Thymus (tissue), 11 donors: ENCODE measurements at regions not wholly inside any gene's neighbourhood (a gene's known extent, or its start where the extent isn't known, plus 50 kb on each side); places are given as distances from the start of the nearest gene placed in this dataset.

Source experiments
- DNase-seq, 9 donors: peaks; one replicate each; pipeline ENCODE4 v3.0.0-alpha.2; 2013; ENCODE audit warnings: low spot score in 9 of 9, low read depth in 6 of 9, missing footprints in 1 of 9
- H3K27ac ChIP-seq, 2 donors: one replicate each; pipeline ENCODE4 v1.5.1; 2013; ENCODE audit warnings: control low read depth in 1 of 2, low read depth in 1 of 2, low read length in 1 of 2, mild to moderate bottlenecking in 1 of 2, moderate library complexity in 1 of 2
- H3K27me3 ChIP-seq, 2 donors: one replicate each; pipeline ENCODE4 v1.5.1; 2013; ENCODE audit warnings: low read length in 1 of 2; ENCODE audit not compliant: control insufficient read depth in 2 of 2, insufficient read depth in 1 of 2
- H3K36me3 ChIP-seq, 2 donors: one replicate each; pipeline ENCODE4 v1.5.1; 2013; ENCODE audit warnings: low read length in 1 of 2, mild to moderate bottlenecking in 1 of 2, moderate library complexity in 1 of 2; ENCODE audit not compliant: control insufficient read depth in 2 of 2, insufficient read depth in 2 of 2
- H3K4me1 ChIP-seq, 2 donors: one replicate each; pipeline ENCODE4 v1.5.1; 2013; ENCODE audit warnings: low read length in 2 of 2; ENCODE audit not compliant: control insufficient read depth in 2 of 2, insufficient read depth in 2 of 2
- H3K4me3 ChIP-seq, 2 donors: one replicate each; pipeline ENCODE4 v1.5.1; 2013; ENCODE audit warnings: low read length in 2 of 2, control low read depth in 1 of 2, mild to moderate bottlenecking in 1 of 2
- H3K9me3 ChIP-seq, 2 donors: one replicate each; pipeline ENCODE4 v1.5.1; 2013; ENCODE audit warnings: low read length in 1 of 2, mild to moderate bottlenecking in 1 of 2; ENCODE audit not compliant: control insufficient read depth in 2 of 2, insufficient read depth in 1 of 2
- WGBS: extraction: QIAGEN DNeasy Blood & Tissue Kit; methylation state at CpG from one replicate; pipeline ENCODE4 v1.1.7; 2013; 5-methylcytosine and 5-hydroxymethylcytosine counted together
- donor health status: healthy.

DNA sequence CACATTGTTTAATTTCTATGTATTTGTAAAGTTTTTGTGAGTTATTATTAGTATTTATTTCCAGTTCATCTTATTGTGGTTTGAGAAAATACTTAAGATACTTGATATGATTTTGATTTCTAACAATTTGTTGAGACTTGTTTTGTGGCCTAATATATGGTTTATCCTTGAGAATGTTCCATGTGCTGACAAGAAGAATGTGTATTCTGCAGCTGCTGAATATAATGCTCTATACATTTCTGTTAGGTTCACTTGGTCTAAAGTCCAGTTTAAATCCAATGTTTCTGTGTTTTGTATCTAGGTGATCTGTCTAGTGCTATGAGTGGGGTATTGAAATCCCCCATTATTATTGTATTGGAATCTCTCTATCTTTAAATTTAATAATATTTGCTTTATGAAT lies 201.3 kb downstream of the FSIP2 start:
- Histone ChIP-seq H3K36me3 (no peaks in the 10 kb centered on the region), H3K4me3 (no peak overlapping the region), H3K27ac (no peak overlapping the region), H3K9me3 (no peaks in the 10 kb centered on the region), H3K4me1 (no peaks in the 10 kb centered on the region), H3K27me3 (no peaks in the 10 kb centered on the region)
- DNase-seq = no peak

DNA sequence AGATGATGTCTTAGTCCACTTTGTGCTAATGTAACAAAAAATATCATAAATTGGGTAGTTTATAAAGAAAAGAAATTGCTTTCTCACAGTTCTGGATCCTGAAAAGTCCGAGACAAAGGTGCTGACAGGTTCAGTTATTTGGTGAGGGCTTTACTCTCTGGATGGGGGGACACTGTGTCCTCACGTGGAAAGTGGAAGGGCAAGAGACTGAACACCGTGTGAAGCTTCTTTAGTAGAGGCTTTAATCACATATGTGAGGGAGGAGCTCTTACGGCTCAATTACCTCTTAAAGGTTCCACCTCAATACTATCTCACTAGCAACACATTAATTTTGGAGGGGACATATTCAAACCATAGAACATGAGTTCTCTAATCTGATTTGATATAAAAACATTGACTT lies 204.3 kb downstream of the FSIP2 start:
- H3K27ac ChIP-seq = no peak overlapping the region
- H3K4me1 ChIP-seq = no peaks in the 10 kb centered on the region
- DNase-seq = no peak
- H3K36me3 ChIP-seq = no peaks in the 10 kb centered on the region
- no peaks in the 10 kb centered on the region for H3K27me3 ChIP-seq
- WGBS = 94% methylated on average over 4 of the region's 4 CpGs
- H3K9me3 ChIP-seq = no peaks in the 10 kb centered on the region
- no peak overlapping the region for H3K4me3 ChIP-seq

DNA sequence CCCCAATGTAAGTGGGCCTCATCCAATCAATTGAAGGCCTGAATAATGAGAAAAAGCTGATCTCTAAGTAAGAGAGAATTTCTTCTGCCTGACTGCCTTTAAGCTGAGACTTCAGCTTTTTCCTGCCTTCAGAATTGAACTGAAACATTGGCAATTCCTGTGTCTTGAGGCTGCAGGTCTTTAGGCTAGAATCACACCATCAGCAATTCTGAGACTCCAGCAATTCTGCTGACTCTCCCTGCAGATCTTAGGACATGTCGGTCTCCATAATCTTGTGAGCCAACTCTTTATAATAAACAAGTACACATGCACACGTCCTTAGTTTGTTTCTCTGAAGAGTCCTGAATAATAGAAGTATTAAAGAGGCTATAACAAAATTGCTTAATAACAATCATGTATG lies 209.1 kb downstream of the FSIP2 start:
- H3K27me3 ChIP-seq = no peaks in the 10 kb centered on the region
- no peak overlapping the region for H3K27ac ChIP-seq
- WGBS = 94% methylated on average over 2 of the region's 2 CpGs
- H3K4me3 ChIP-seq = no peak overlapping the region
- no peak for DNase-seq
- no peaks in the 10 kb centered on the region for H3K4me1 ChIP-seq
- H3K36me3 ChIP-seq = no peaks in the 10 kb centered on the region
- no peaks in the 10 kb centered on the region for H3K9me3 ChIP-seq

DNA sequence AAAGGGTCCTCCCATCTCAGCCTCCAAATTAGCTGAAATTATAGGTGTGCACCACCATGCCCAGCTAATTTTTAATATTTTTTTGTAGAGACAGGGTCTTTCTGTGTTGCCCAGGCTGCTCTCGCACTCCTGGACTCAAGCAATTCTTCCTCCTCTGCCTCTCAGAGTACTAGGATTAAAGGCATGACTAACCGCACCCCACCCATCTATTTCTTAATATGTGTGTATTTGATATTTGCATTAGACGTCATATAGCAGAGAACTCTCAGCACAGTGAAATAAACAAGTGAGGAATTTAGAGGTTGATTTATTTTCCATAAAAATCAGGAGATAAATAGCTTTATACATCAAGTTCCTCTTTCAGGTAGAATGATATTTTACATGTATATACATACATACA lies 213.5 kb downstream of the FSIP2 start:
- Histone ChIP-seq H3K4me3 (no peak overlapping the region), H3K9me3 (no peaks in the 10 kb centered on the region), H3K27me3 (no peaks in the 10 kb centered on the region), H3K4me1 (no peaks in the 10 kb centered on the region), H3K27ac (no peak overlapping the region), H3K36me3 (no peaks in the 10 kb centered on the region)
- WGBS = 98% methylated on average over 3 of the region's 3 CpGs
- DNase-seq = no peak

DNA sequence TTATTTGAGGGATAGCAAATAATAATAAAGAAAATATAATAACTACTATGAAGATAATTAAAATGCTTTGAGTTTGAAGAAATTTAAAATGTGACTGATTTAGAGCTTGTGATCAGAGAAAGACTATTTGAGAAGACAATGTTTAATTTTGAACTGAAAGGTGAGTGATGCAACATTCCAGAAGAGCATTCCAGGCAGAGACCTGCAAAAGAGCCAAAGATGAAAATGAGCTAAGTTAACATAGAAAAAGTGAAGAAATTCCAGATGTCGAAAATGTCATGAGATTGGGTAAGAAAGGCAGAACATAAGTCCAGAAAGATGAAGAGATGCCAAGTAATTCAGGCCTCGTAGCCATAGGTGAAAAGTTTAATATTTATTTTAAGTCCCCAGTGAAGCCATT lies 215.8 kb downstream of the FSIP2 start:
- H3K9me3 ChIP-seq = no peaks in the 10 kb centered on the region
- H3K4me1 ChIP-seq = no peaks in the 10 kb centered on the region
- DNase-seq = no peak
- no peaks in the 10 kb centered on the region for H3K36me3 ChIP-seq
- H3K4me3 ChIP-seq = no peak overlapping the region
- WGBS = 83% methylated on average over 2 of the region's 2 CpGs
- no peaks in the 10 kb centered on the region for H3K27me3 ChIP-seq
- H3K27ac ChIP-seq = no peak overlapping the region

DNA sequence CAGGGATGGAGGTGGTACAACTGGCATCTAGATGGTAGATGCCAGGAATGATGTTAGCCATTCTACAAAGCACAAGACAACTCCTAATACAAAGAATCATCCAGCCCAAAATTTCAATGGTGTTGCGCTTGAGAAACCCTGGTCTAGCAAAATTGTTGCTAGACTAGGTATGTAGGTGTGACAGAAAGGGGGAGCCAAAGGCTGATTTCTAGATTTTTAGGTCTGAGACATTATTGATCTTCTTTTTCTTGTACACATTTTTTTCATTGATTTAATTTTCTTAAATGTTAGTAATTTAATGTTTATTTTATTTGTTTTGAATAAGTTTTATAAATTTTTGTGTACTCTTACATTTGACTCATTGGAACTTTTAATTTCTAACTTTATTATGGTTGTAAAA lies 216.4 kb downstream of the FSIP2 start:
- Histone ChIP-seq H3K36me3 (no peaks in the 10 kb centered on the region), H3K4me1 (no peaks in the 10 kb centered on the region), H3K4me3 (no peak overlapping the region), H3K27ac (no peak overlapping the region), H3K27me3 (no peaks in the 10 kb centered on the region), H3K9me3 (no peaks in the 10 kb centered on the region)
- no peak for DNase-seq
- WGBS = 95% methylated on average over 1 of the region's 1 CpG

DNA sequence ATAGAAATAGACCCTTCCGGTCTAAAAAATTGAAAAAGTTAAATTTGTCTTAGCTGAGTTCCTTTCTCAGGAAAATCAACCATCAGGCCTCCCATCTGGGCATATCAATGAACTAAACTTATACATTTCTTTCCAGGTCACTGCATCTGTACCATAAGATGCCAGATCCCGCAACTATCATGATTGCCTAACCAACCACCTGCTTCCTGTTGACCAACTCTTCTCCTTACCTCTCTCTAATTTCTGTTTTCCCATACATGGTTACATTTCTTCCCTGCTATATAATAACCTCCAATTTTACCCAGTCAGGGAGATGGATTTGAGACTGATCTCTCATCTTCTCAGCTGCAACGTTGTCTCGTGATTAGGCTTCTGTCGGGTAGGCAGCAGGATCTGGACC lies 228.7 kb downstream of the FSIP2 start:
- Histone ChIP-seq H3K27ac (no peak overlapping the region), H3K36me3 (no peaks in the 10 kb centered on the region), H3K4me3 (no peak overlapping the region), H3K4me1 (no peaks in the 10 kb centered on the region), H3K9me3 (peaks cover 0 to 5% of the 10 kb centered on the region in 2 donors), H3K27me3 (no peaks in the 10 kb centered on the region)
- DNase-seq = no peak
- 95% methylated on average over 5 of the region's 5 CpGs for WGBS

DNA sequence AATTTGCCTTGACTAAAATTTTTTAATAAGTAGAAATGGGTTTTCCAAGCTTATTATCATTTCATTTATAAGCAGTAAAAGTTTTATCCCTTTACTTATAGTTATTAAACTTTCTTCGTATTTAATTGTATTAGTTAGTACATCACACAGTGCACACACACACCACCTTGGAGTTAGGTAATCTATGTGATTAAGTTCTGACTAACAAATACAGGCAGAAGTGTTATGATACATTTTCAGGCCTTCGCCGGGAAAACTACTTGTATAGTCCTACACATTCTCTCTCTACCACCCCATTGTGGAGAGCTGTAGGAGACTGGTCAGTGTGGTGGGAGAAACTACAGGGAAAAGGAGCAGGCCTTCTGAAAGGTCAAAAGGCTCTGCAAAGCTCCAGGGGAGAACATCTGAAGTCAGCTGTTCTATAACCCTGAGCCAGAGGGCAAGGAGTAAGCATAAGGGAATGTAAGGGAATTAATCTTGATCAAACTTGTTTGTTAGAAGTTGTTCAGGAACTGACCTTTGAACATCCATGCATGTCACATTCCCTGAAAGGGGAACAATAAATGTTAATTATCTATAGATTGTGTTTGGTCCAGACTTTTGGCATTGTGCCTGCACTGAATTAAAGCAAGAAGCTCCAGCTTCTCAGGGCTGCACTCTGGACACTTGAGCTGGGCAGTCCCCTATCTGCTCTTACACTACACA lies 231.7 kb downstream of the FSIP2 start:
- H3K36me3 ChIP-seq = no peaks in the 10 kb centered on the region

DNA sequence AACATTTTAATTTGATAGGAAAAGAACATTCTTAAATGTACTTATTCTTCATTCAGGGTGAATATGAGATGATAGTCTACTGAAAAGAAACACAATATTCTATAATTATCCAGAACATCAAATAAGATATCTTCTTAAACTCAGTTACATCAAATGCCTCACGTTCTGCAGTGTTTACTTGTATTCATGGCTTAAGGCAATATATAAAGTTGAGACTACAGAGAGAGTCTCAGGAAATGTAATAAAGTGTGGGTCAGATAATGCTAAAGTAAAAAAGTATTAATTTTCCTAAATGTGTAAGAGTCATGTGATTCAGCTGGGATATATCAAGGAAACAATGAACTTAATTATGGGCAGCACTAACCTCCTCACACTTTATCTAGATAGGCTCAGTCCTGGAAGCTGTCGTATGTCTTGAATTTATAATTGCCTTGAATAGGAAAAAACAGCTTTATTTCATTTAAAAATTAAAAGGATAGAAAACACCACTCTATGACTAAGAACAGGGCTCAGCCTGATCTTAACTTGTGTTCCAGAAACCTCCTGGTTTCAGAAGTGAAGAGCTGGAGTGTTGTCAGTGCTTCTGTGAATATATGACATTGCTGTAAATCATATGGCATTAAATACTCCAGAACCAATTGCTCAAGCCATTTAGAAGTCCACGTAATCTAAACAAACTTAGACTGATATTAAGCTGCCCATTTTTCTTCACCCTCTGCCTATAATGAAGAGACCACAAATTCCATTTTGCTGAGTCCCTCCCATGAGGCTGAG lies 240.2 kb downstream of the FSIP2 start:
- WGBS = 94% methylated on average over 3 of the region's 3 CpGs
- DNase-seq = no peak
- Histone ChIP-seq H3K27me3 (no peaks in the 10 kb centered on the region), H3K4me1 (no peaks in the 10 kb centered on the region), H3K4me3 (no peak overlapping the region), H3K36me3 (no peaks in the 10 kb centered on the region), H3K27ac (no peak overlapping the region), H3K9me3 (no peaks in the 10 kb centered on the region)

More for the DNA sequence above, 231.7 kb downstream of the FSIP2 start:
- no peak overlapping the region for H3K4me3 ChIP-seq
- WGBS = 99% methylated on average over 3 of the region's 3 CpGs
- no peak for DNase-seq
- H3K9me3 ChIP-seq = peaks cover 0 to 5% of the 10 kb centered on the region in 2 donors
- no peak overlapping the region for H3K27ac ChIP-seq
- H3K27me3 ChIP-seq = no peaks in the 10 kb centered on the region
- no peaks in the 10 kb centered on the region for H3K4me1 ChIP-seq
